Epithelial cell of proximal tubule (primary cell): ENCODE measurements at regions not wholly inside any gene's neighbourhood (a gene's known extent, or its start where the extent isn't known, plus 50 kb on each side); places are given as distances from the start of the nearest gene placed in this dataset.

Experiments
- DNase-seq: peaks from one replicate; pipeline ENCODE4 v3.0.0-alpha.2; 2011; ENCODE audit warnings: low read depth
- H3K4me3 ChIP-seq: 2 replicates; pipeline ENCODE4 v1.5.1; 2011; ENCODE audit warnings: low read depth, mild to moderate bottlenecking, low read length
- TF ChIP-seq, protein P1 (sequence below): conservative IDR thresholded peaks from 2 replicates; pipeline ENCODE4 v1.5.1; 2012; ENCODE audit warnings: low read depth, mild to moderate bottlenecking, low read length

DNA sequence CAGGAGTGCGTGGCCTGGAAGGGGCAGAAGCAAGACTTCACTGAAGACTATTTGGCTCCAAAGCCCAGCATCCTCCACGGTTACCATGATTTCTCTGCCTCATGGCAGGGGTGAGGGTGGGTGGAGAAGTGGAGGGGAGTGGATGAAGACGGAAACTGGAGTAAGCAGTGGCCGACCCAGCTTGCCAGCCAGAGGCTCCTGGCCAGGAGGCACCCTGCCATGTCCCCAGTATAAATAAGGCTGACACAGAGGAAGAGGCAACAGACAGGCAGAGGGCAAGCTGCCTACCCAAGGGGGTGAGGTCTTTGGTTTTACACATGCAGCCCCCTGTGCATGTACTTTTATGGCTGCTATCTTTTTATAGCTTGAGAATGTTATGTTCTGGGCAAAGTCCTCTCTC, 102.6 kb upstream of the TBX20 start:
- no peak for DNase-seq
- TF ChIP-seq, protein P1, sequence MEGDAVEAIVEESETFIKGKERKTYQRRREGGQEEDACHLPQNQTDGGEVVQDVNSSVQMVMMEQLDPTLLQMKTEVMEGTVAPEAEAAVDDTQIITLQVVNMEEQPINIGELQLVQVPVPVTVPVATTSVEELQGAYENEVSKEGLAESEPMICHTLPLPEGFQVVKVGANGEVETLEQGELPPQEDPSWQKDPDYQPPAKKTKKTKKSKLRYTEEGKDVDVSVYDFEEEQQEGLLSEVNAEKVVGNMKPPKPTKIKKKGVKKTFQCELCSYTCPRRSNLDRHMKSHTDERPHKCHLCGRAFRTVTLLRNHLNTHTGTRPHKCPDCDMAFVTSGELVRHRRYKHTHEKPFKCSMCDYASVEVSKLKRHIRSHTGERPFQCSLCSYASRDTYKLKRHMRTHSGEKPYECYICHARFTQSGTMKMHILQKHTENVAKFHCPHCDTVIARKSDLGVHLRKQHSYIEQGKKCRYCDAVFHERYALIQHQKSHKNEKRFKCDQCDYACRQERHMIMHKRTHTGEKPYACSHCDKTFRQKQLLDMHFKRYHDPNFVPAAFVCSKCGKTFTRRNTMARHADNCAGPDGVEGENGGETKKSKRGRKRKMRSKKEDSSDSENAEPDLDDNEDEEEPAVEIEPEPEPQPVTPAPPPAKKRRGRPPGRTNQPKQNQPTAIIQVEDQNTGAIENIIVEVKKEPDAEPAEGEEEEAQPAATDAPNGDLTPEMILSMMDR = no peak

GRCh38 chr7:35355911-35356310, 102.0 kb upstream of the TBX20 start:
- DNase-seq = no peak
- TF ChIP-seq, protein P1 = no peak
- no peak overlapping the region for H3K4me3 ChIP-seq

More for the DNA sequence above, 102.6 kb upstream of the TBX20 start:
- H3K4me3 ChIP-seq = no peak overlapping the region

- TF ChIP-seq, protein P1 = no peak
- no peak for DNase-seq
- no peak overlapping the region for H3K4me3 ChIP-seq
Measured at GRCh38 chr7:35355199-35355598, 101.3 kb upstream of the TBX20 start.

GRCh38 chr7:35353481-35353880, 99.6 kb upstream of the TBX20 start:
- TF ChIP-seq, protein P1 = no peak
- H3K4me3 ChIP-seq = no peak overlapping the region
- DNase-seq = no peak

DNA sequence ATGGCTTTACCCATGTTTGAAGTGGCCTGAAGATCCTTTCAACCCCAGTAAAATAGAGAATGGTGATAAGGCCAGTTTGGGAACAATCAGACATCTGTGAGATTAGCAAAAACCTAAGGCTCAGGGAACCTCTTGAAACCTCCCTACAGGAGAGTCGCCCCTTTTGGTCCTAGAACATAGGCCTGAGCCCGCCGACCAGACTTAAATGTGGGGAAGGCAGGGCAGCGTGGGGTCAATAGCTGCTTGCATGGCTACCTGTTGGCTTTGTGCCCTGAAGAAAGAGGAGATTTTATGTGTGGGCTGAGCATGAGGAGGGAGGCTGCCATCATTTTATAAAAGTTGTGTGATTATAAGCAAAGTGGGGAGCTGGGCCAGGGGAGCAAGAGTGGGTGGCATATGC, 97.6 kb upstream of the TBX20 start:
- TF ChIP-seq, protein P1 = no peak
- DNase-seq = no peak
- H3K4me3 ChIP-seq = no peak overlapping the region

DNA sequence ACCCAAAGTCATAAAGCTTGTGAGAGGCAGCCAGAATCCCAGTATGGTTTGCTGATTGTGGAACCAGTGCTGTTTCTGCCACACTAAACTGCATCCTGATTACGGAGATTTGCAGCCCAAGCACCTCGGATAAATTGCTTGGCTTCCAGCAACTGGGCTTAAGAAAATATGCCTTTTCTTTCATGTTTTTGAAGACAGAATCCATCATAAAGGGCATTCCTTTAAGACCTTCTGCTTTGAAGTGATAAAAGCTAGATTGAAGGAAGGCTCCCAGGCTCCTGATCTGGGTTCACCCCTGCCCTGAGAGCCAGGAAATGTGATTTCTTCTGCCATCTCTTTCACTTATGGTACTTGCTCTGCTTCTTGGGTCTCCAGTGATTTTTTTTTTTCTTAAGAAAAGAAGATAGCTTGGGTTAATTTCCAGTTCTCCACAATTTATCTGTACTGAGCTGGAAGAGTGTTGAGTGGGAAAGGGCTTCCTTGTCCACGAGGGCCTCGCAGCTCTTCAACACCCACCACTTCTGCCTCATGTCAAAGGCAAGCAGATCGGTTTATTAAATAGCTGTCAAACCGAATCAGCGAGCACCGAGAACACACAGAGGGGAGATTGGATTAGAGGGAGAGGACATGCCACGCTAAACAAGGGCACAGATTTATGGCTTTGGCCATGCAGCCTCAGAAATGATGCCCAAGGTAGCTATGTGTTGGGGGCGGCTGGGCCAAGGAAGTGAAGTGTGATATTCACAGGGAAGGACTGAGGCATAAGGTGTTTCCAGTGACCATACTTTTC, 94.9 kb upstream of the TBX20 start:
- DNase-seq = no peak
- TF ChIP-seq, protein P1 = no peak
- H3K4me3 ChIP-seq = no peak overlapping the region

- TF ChIP-seq, protein P1 = no peak
Measured at GRCh38 chr7:35342786-35343185, 88.9 kb upstream of the TBX20 start.

More at GRCh38 chr7:35342786-35343185, 88.9 kb upstream of the TBX20 start:
- DNase-seq = no peak
- H3K4me3 ChIP-seq = no peak overlapping the region
